IMR-90 (cell line): ENCODE measurements at regions not wholly inside any gene's neighbourhood (a gene's known extent, or its start where the extent isn't known, plus 50 kb on each side); places are given as distances from the start of the nearest gene placed in this dataset.

Source experiments
- ATAC-seq: fragments of 200-7000 bp; cut with Tn5 transposase; 2 replicates; pipeline ENCODE4 v1.9.1; 2020; ENCODE audit warnings: low read depth, mild to moderate bottlenecking, moderate library complexity
- BruUV-seq: library from RNA; stranded (reverse); fragments of 400-500 nt; replicated peaks from 2 replicates; lab custom pipeline; 2021; lab: Mats Ljungman, UMichigan
- CTCF ChIA-PET: fragments of 300-600 bp; formaldehyde crosslinking; extraction: SDS; loops from one replicate; lab custom pipeline; 2021; ENCODE audit warnings: antibody characterized with exemption; lab: Yijun Ruan, JAX
- POLR2A ChIA-PET: fragments of 300-600 bp; sonication (Branson Sonifier 250); formaldehyde crosslinking; loops from one replicate; lab custom pipeline; 2022; ENCODE audit warnings: antibody characterized with exemption; ENCODE audit not compliant: unreplicated experiment; lab: Charles Lee
- DNase-seq: peaks from one replicate; pipeline ENCODE4 v3.0.0; 2013
- H2AFZ ChIP-seq: replicated peaks from 2 replicates; pipeline ENCODE3; 2013; ENCODE audit warnings: low read length, mild to moderate bottlenecking; ENCODE audit not compliant: poor library complexity
- H2AK5ac ChIP-seq: 2 replicates; pipeline ENCODE4 v1.6.1; 2013; ENCODE audit warnings: low read depth, low read length, inconsistent platforms
- H2AK9ac ChIP-seq: replicated peaks from 2 replicates; pipeline ENCODE3; 2013; ENCODE audit warnings: mild to moderate bottlenecking, low read depth, low read length, moderate library complexity; ENCODE audit not compliant: poor library complexity
- H2BK120ac ChIP-seq: 2 replicates; pipeline ENCODE4 v1.6.1; 2013; ENCODE audit warnings: low read depth, low read length, inconsistent platforms
- H2BK15ac ChIP-seq: 3 replicates; pipeline ENCODE4 v1.6.1; 2013; ENCODE audit warnings: low read depth, low read length, inconsistent platforms
- H2BK20ac ChIP-seq: 2 replicates; pipeline ENCODE4 v1.6.1; 2013; ENCODE audit warnings: low read depth, mild to moderate bottlenecking, inconsistent platforms, low read length, moderate library complexity
- H2BK5ac ChIP-seq: 2 replicates; pipeline ENCODE4 v1.6.1; 2013; ENCODE audit warnings: mild to moderate bottlenecking, low read depth, low read length, inconsistent platforms; ENCODE audit not compliant: poor library complexity, severe bottlenecking
- H3K14ac ChIP-seq: replicated peaks from 2 replicates; pipeline ENCODE4 v1.6.1; 2013; ENCODE audit warnings: low read depth, low read length, inconsistent platforms
- H3K18ac ChIP-seq: 2 replicates; pipeline ENCODE4 v1.6.1; 2013; ENCODE audit warnings: low read depth, low read length, control low read depth
- H3K23ac ChIP-seq: 2 replicates; pipeline ENCODE4 v1.6.1; 2013; ENCODE audit warnings: low read depth, low read length, inconsistent platforms
- H3K27ac ChIP-seq: 2 replicates; pipeline ENCODE4 v1.5.1; 2013; ENCODE audit warnings: mild to moderate bottlenecking, control low read depth, low read length; ENCODE audit not compliant: insufficient read depth
- H3K27me3 ChIP-seq: 2 replicates; pipeline ENCODE4 v1.6.1; 2013; ENCODE audit warnings: low read length; ENCODE audit not compliant: control insufficient read depth, insufficient read depth
- H3K36me3 ChIP-seq: 2 replicates; pipeline ENCODE4 v1.6.1; 2013; ENCODE audit warnings: low read length, mixed read lengths; ENCODE audit not compliant: control insufficient read depth, insufficient read depth
- H3K4ac ChIP-seq: 2 replicates; pipeline ENCODE4 v1.6.1; 2013; ENCODE audit warnings: low read depth, low read length, inconsistent platforms
- H3K4me1 ChIP-seq: 2 replicates; pipeline ENCODE4 v1.6.1; 2013; ENCODE audit warnings: low read length, mixed read lengths; ENCODE audit not compliant: control insufficient read depth, insufficient read depth
- H3K4me2 ChIP-seq: 2 replicates; pipeline ENCODE4 v1.6.1; 2013; ENCODE audit warnings: low read depth, mild to moderate bottlenecking, control low read depth, low read length, moderate library complexity
- H3K4me3 ChIP-seq: 2 replicates; pipeline ENCODE4 v1.5.1; 2013; ENCODE audit warnings: low read depth, mild to moderate bottlenecking, control low read depth, low read length, moderate library complexity; ENCODE audit not compliant: insufficient read depth
- H3K56ac ChIP-seq: 2 replicates; pipeline ENCODE4 v1.6.1; 2013; ENCODE audit warnings: low read length, inconsistent platforms; ENCODE audit not compliant: insufficient read depth; ENCODE audit errors: extremely low read depth
- H3K79me1 ChIP-seq, 2 experiments: 2 replicates each; pipeline ENCODE4 v1.6.1; 2013; ENCODE audit warnings: low read length in 2 of 2, inconsistent platforms in 1 of 2, low read depth in 1 of 2
- H3K9ac ChIP-seq: 2 replicates; pipeline ENCODE4 v1.6.1; 2013; ENCODE audit warnings: low read depth, low read length, control low read depth
- H3K9me1 ChIP-seq: 2 replicates; pipeline ENCODE4 v1.6.1; 2013; ENCODE audit warnings: low read length, inconsistent platforms; ENCODE audit not compliant: insufficient read depth
- H3K9me3 ChIP-seq: 2 replicates; pipeline ENCODE4 v1.6.1; 2013; ENCODE audit warnings: low read length; ENCODE audit not compliant: control insufficient read depth, insufficient read depth
- H4K20me1 ChIP-seq: 2 replicates; pipeline ENCODE4 v1.6.1; 2013; ENCODE audit warnings: low read length, inconsistent platforms; ENCODE audit not compliant: insufficient read depth
- H4K5ac ChIP-seq: 2 replicates; pipeline ENCODE4 v1.6.1; 2013; ENCODE audit warnings: mild to moderate bottlenecking, low read depth, low read length, control low read depth
- H4K8ac ChIP-seq, 2 experiments: 2 replicates each; pipeline ENCODE4 v1.6.1; 2013; ENCODE audit warnings: low read depth in 2 of 2, low read length in 2 of 2, control low read depth in 1 of 2, inconsistent platforms in 1 of 2
- H4K91ac ChIP-seq: 2 replicates; pipeline ENCODE4 v1.6.1; 2013; ENCODE audit warnings: low read depth, low read length, inconsistent platforms; ENCODE audit not compliant: insufficient read depth
- BHLHE40 ChIP-seq: fragments of 150-350 bp; IDR thresholded peaks from 2 replicates; pipeline ENCODE4 v1.6.1; 2016; ENCODE audit warnings: mild to moderate bottlenecking, low read depth, low read length
- CEBPB ChIP-seq: IDR thresholded peaks from 2 replicates; pipeline ENCODE4 v1.6.1; 2012; ENCODE audit warnings: low read depth, low read length, improper control_type of control experiment
- CHD1 ChIP-seq: IDR thresholded peaks from 2 replicates; pipeline ENCODE4 v1.6.1; 2012; ENCODE audit warnings: low read depth, low read length, improper control_type of control experiment
- FOS ChIP-seq: fragments of 150-350 bp; IDR thresholded peaks from 2 replicates; pipeline ENCODE4 v1.6.1; 2016; ENCODE audit warnings: low read depth, low read length
- MAFK ChIP-seq: IDR thresholded peaks from 2 replicates; pipeline ENCODE4 v1.6.1; 2012; ENCODE audit warnings: low read depth, low read length, improper control_type of control experiment
- MAZ ChIP-seq: IDR thresholded peaks from 2 replicates; pipeline ENCODE4 v1.6.1; 2012; ENCODE audit warnings: low read depth, mild to moderate bottlenecking, low read length, improper control_type of control experiment, moderate library complexity, borderline replicate concordance
- MXI1 ChIP-seq: IDR thresholded peaks from 2 replicates; pipeline ENCODE4 v1.6.1; 2012; ENCODE audit warnings: low read depth, mild to moderate bottlenecking, low read length, moderate library complexity, borderline replicate concordance
- NFE2L2 ChIP-seq: fragments of 150-350 bp; IDR thresholded peaks from 2 replicates; pipeline ENCODE4 v1.6.1; 2016; ENCODE audit warnings: low read depth, mild to moderate bottlenecking, low read length
- POLR2A ChIP-seq: IDR thresholded peaks from 2 replicates; pipeline ENCODE4 v1.6.1; 2012; ENCODE audit warnings: mild to moderate bottlenecking, low read depth, low read length
- RAD21 ChIP-seq: IDR thresholded peaks from 2 replicates; pipeline ENCODE4 v1.6.1; 2012; ENCODE audit warnings: low read length, improper control_type of control experiment
- RCOR1 ChIP-seq: IDR thresholded peaks from 2 replicates; pipeline ENCODE4 v1.6.1; 2012; ENCODE audit warnings: mild to moderate bottlenecking, low read length, improper control_type of control experiment; ENCODE audit not compliant: insufficient replicate concordance
- RFX5 ChIP-seq: IDR thresholded peaks from 2 replicates; pipeline ENCODE4 v1.8.0; 2012; ENCODE audit warnings: low read depth, mild to moderate bottlenecking, low read length, moderate library complexity
- SMC3 ChIP-seq: fragments of 150-350 bp; IDR thresholded peaks from 2 replicates; pipeline ENCODE4 v1.6.1; 2016; ENCODE audit warnings: low read depth, mild to moderate bottlenecking, antibody characterized with exemption, low read length, moderate library complexity
- WGBS, 2 experiments: methylation state at CpG; one replicate each; pipeline versions ENCODE4 v1.1.5 to v1.1.7; 2013; ENCODE audit warnings: missing lambda C conversion rate in 2 of 2; ENCODE audit not compliant: insufficient read length in 1 of 2; ENCODE audit errors: extremely low coverage in 2 of 2; 5-methylcytosine and 5-hydroxymethylcytosine counted together
- dilution Hi-C: fragments of 300-500 bp; cut with HindIII; formaldehyde crosslinking; loops from one replicate; pipeline ENCODE4 v1.14.3; 2018; ENCODE audit warnings: low sequenced_read_pairs; ENCODE audit not compliant: unreplicated experiment
- in situ Hi-C: fragments of 300-500 bp; cut with MboI; formaldehyde crosslinking; loops from 3 replicates; pipeline ENCODE4 v1.14.3; 2019; ENCODE audit warnings: low sequenced_read_pairs, inconsistent platforms, mixed read lengths
- intact Hi-C: fragments of 100-400 bp; cut with micrococcal nuclease; formaldehyde crosslinking; loops from 2 replicates; pipeline ENCODE4 v1.10.0; 2022
- TF ChIP-seq, protein P1 (sequence below): fragments of 150-350 bp; IDR thresholded peaks from 2 replicates; pipeline ENCODE4 v1.6.1; 2017; ENCODE audit warnings: mild to moderate bottlenecking, antibody characterized with exemption, low read length, low read depth
- TF ChIP-seq, protein P2 (sequence below): conservative IDR thresholded peaks from 2 replicates; pipeline ENCODE4 v1.5.1; 2012; ENCODE audit warnings: mild to moderate bottlenecking, low read depth, low read length, improper control_type of control experiment
- TF ChIP-seq, protein P3 (sequence below): fragments of 150-350 bp; IDR thresholded peaks from 2 replicates; pipeline ENCODE4 v1.6.1; 2016; ENCODE audit warnings: low read depth, mild to moderate bottlenecking, low read length, moderate library complexity, borderline replicate concordance

DNA sequence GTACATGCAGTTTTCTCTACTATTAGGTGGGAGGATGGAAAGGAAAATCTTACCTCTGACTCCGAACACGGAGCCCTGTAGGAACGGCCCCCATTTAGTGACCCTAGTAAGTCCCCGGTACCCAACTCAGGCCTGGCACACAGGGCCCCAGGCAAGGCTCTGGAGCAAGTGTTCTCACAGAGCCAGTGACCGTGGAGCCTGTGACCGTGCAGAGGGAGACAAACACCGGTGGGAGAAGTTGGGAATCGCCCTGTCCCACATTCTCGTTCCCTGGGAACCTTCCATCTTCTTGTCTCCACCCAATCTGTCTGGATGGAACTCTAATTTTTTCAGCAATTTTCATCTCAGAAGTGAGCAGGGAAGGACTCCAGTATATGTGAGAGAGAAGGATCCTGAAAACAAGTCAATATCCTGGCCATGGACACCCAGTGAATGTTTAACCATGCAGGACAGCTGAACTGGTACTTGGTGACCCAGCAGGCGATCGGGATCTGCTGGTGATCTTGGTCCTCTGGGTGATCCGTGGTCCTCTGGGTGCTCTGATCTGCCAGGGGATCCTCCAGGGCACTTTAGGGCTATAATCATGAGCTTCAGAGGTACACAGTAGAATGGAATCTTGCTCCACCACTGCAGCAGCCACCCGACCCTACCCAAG is 348.6 kb upstream of the ID2 start:
- no peak overlapping the region for H2BK15ac ChIP-seq
- no peak overlapping the region for H3K9ac ChIP-seq
- DNase-seq = no peak
- no peak overlapping the region for H4K91ac ChIP-seq
- H3K27ac ChIP-seq = no peak overlapping the region
- no TSS peak for BruUV-seq
- no peak overlapping the region for H3K4ac ChIP-seq
- H3K79me1 ChIP-seq = no peaks in the 10 kb centered on the region
- H3K23ac ChIP-seq = no peak overlapping the region
- no peak overlapping the region for H3K4me3 ChIP-seq
- no peak for ATAC-seq
- intact Hi-C loops (no loop called here), dilution Hi-C loops (no loop called here), in situ Hi-C loops (no loop called here)
- no peak overlapping the region for H3K4me2 ChIP-seq
- H3K27me3 ChIP-seq = peaks cover 2% of the 10 kb centered on the region; the same call in 1 of the 2 replicates
- H4K5ac ChIP-seq = no peak overlapping the region
- ChIA-PET CTCF (no interaction called here), POLR2A (no interaction called here)
- no peaks in the 10 kb centered on the region for H3K9me1 ChIP-seq
- WGBS, 2 experiments = 90% methylated on average over 2 of the region's 13 CpGs; no CpG with 5 or more reads in 1 of the 2 experiments
- no peaks in the 10 kb centered on the region for H4K20me1 ChIP-seq
- H2AK9ac ChIP-seq = no peak overlapping the region
- no peak overlapping the region for H3K18ac ChIP-seq
- H2BK20ac ChIP-seq = no peak overlapping the region
- H3K9me3 ChIP-seq = no peaks in the 10 kb centered on the region
- no peak overlapping the region for H3K56ac ChIP-seq
- H2AK5ac ChIP-seq = no peak overlapping the region
- no peaks in the 10 kb centered on the region for H3K4me1 ChIP-seq
- no peaks in the 10 kb centered on the region for H3K36me3 ChIP-seq
- H4K8ac ChIP-seq = no peak overlapping the region
- no peak overlapping the region for H2BK5ac ChIP-seq
- H2BK120ac ChIP-seq = no peak overlapping the region
- TF ChIP-seq, protein P1, sequence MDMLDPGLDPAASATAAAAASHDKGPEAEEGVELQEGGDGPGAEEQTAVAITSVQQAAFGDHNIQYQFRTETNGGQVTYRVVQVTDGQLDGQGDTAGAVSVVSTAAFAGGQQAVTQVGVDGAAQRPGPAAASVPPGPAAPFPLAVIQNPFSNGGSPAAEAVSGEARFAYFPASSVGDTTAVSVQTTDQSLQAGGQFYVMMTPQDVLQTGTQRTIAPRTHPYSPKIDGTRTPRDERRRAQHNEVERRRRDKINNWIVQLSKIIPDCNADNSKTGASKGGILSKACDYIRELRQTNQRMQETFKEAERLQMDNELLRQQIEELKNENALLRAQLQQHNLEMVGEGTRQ = no peak
- TF ChIP-seq SMC3 = no peak
- TF ChIP-seq RAD21 = no peak
- TF ChIP-seq MAZ = no peak
- no peak for TF ChIP-seq NFE2L2
- no peak for TF ChIP-seq BHLHE40
- no peak for TF ChIP-seq POLR2A
- TF ChIP-seq, protein P2, sequence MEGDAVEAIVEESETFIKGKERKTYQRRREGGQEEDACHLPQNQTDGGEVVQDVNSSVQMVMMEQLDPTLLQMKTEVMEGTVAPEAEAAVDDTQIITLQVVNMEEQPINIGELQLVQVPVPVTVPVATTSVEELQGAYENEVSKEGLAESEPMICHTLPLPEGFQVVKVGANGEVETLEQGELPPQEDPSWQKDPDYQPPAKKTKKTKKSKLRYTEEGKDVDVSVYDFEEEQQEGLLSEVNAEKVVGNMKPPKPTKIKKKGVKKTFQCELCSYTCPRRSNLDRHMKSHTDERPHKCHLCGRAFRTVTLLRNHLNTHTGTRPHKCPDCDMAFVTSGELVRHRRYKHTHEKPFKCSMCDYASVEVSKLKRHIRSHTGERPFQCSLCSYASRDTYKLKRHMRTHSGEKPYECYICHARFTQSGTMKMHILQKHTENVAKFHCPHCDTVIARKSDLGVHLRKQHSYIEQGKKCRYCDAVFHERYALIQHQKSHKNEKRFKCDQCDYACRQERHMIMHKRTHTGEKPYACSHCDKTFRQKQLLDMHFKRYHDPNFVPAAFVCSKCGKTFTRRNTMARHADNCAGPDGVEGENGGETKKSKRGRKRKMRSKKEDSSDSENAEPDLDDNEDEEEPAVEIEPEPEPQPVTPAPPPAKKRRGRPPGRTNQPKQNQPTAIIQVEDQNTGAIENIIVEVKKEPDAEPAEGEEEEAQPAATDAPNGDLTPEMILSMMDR = no peak
- no peak for TF ChIP-seq CHD1
- no peak for TF ChIP-seq MAFK
- TF ChIP-seq FOS = no peak
- TF ChIP-seq MXI1 = no peak
- no peak for TF ChIP-seq RFX5
- TF ChIP-seq, protein P3, sequence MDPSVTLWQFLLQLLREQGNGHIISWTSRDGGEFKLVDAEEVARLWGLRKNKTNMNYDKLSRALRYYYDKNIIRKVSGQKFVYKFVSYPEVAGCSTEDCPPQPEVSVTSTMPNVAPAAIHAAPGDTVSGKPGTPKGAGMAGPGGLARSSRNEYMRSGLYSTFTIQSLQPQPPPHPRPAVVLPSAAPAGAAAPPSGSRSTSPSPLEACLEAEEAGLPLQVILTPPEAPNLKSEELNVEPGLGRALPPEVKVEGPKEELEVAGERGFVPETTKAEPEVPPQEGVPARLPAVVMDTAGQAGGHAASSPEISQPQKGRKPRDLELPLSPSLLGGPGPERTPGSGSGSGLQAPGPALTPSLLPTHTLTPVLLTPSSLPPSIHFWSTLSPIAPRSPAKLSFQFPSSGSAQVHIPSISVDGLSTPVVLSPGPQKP = no peak
- no peak for TF ChIP-seq RCOR1
- no peak for TF ChIP-seq CEBPB
- no peak overlapping the region for H2AFZ ChIP-seq
- H3K14ac ChIP-seq = no peak overlapping the region
